ENCODE measurements at regions not wholly inside any gene's neighbourhood (a gene's known extent, or its start where the extent isn't known, plus 50 kb on each side); places are given as distances from the start of the nearest gene placed in this dataset.

DNA sequence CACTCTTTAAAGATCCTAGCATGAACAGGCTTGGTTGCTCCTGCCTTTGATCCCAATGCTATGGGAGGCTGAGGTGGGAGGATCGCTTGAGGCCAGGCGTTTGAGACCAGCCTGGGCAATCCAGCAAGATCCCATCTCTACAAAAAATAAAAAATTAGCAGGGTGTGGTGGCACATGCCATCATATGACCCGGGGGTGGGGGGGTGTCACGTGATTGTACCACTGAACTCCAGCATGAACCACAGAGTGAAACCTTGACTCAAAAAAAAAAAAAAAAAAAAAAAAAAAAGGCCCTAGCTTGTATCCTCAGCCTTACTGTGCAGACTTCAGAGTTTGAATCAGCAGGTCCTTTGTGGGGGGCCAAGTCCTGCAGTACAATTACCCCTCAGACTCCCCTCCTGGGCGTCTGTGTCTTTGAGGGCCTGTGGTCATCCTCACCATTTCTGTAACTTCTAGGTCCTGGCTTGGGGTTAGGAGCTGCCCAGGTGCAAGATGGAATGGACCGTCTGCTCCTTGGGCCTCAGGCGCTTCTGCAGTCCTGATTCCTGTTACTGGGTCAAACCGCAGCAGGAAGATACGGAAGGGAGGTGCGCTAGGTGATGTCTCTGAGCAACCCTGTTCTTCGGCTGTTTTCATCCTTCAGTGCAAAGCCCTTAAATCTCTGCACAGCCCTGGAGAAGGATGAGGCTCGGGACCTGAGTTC, 208.1 kb downstream of the CTTN start:
- no peak for TF ChIP-seq EGR1 (IDR thresholded peaks at IDR 0.05)
- TF ChIP-seq, protein P1, sequence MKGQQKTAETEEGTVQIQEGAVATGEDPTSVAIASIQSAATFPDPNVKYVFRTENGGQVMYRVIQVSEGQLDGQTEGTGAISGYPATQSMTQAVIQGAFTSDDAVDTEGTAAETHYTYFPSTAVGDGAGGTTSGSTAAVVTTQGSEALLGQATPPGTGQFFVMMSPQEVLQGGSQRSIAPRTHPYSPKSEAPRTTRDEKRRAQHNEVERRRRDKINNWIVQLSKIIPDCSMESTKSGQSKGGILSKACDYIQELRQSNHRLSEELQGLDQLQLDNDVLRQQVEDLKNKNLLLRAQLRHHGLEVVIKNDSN (IDR thresholded peaks at IDR 0.05) = peak; percentile 40
- no peak for TF ChIP-seq YY1 (IDR thresholded peaks at IDR 0.05; ENCODE audit: low read depth)
- no peak for TF ChIP-seq FOXM1 (IDR thresholded peaks at IDR 0.05; ENCODE audit: borderline replicate concordance, low read depth)

- TF ChIP-seq CREB1 (IDR thresholded peaks at IDR 0.05; ENCODE audit: low read depth) = no peak
- no peak for TF ChIP-seq EGR1 (IDR thresholded peaks at IDR 0.05)
- no peak for TF ChIP-seq FOXM1 (IDR thresholded peaks at IDR 0.05; ENCODE audit: borderline replicate concordance, low read depth)
- no peak for TF ChIP-seq NFIC (IDR thresholded peaks at IDR 0.05)
- no peak for TF ChIP-seq TEAD4 (IDR thresholded peaks at IDR 0.05)
- no peak for TF ChIP-seq ZBTB7A (IDR thresholded peaks at IDR 0.05; ENCODE audit: low read depth)
- no peak for TF ChIP-seq EP300 (IDR thresholded peaks at IDR 0.05; ENCODE audit: borderline replicate concordance)
- no peak for TF ChIP-seq CEBPB (IDR thresholded peaks at IDR 0.05)
- TF ChIP-seq RAD21 (IDR thresholded peaks at IDR 0.05; ENCODE audit: low read depth) = no peak
- TF ChIP-seq REST (IDR thresholded peaks at IDR 0.05; ENCODE audit: low read depth) = no peak
- no peak for TF ChIP-seq TCF12 (IDR thresholded peaks at IDR 0.05; ENCODE audit: low read depth)
Measured at GRCh38 chr11:70606951-70607330, 208.6 kb downstream of the CTTN start.

GRCh38 chr11:70607561-70607960, 209.2 kb downstream of the CTTN start:
- TF ChIP-seq TEAD4 (IDR thresholded peaks at IDR 0.05) (no peak), NFIC (IDR thresholded peaks at IDR 0.05) (no peak), YY1 (IDR thresholded peaks at IDR 0.05; ENCODE audit: low read depth) (no peak), EGR1 (IDR thresholded peaks at IDR 0.05) (no peak), MAX (IDR thresholded peaks at IDR 0.05) (no peak), RAD21 (IDR thresholded peaks at IDR 0.05; ENCODE audit: low read depth) (no peak), CREB1 (IDR thresholded peaks at IDR 0.05; ENCODE audit: low read depth) (no peak), REST (IDR thresholded peaks at IDR 0.05; ENCODE audit: low read depth) (no peak), FOXM1 (IDR thresholded peaks at IDR 0.05; ENCODE audit: borderline replicate concordance, low read depth) (no peak), ZBTB7A (IDR thresholded peaks at IDR 0.05; ENCODE audit: low read depth) (no peak), TCF12 (IDR thresholded peaks at IDR 0.05; ENCODE audit: low read depth) (no peak), EP300 (IDR thresholded peaks at IDR 0.05; ENCODE audit: borderline replicate concordance) (no peak), TAF1 (IDR thresholded peaks at IDR 0.05; ENCODE audit: low read depth) (no peak), CEBPB (IDR thresholded peaks at IDR 0.05) (no peak)
- TF ChIP-seq, protein P1 (IDR thresholded peaks at IDR 0.05) = no peak

- TF ChIP-seq TCF12 (IDR thresholded peaks at IDR 0.05; ENCODE audit: low read depth) (no peak), FOXM1 (IDR thresholded peaks at IDR 0.05; ENCODE audit: borderline replicate concordance, low read depth) (no peak), NFIC (IDR thresholded peaks at IDR 0.05) (no peak), REST (IDR thresholded peaks at IDR 0.05; ENCODE audit: low read depth) (no peak), MAX (IDR thresholded peaks at IDR 0.05) (no peak), EP300 (IDR thresholded peaks at IDR 0.05; ENCODE audit: borderline replicate concordance) (no peak), TEAD4 (IDR thresholded peaks at IDR 0.05) (no peak), CEBPB (IDR thresholded peaks at IDR 0.05) (no peak), CREB1 (IDR thresholded peaks at IDR 0.05; ENCODE audit: low read depth) (no peak), ZBTB7A (IDR thresholded peaks at IDR 0.05; ENCODE audit: low read depth) (no peak), EGR1 (IDR thresholded peaks at IDR 0.05) (no peak), YY1 (IDR thresholded peaks at IDR 0.05; ENCODE audit: low read depth) (no peak), RAD21 (IDR thresholded peaks at IDR 0.05; ENCODE audit: low read depth) (no peak), TAF1 (IDR thresholded peaks at IDR 0.05; ENCODE audit: low read depth) (no peak)
- TF ChIP-seq, protein P1 (IDR thresholded peaks at IDR 0.05) = no peak
Measured at GRCh38 chr11:70608568-70609470, 210.5 kb downstream of the CTTN start.
